HG02870 (cell line): ENCODE measurements at regions not wholly inside any gene's neighbourhood (a gene's known extent, or its start where the extent isn't known, plus 50 kb on each side); places are given as distances from the start of the nearest gene placed in this dataset.
"Not testable (repeated sequence)": the region's sequence is repeated elsewhere in the genome, so short reads cannot be mapped to it uniquely, and the experiment has no call there.

ENCODE experiments used
- ATAC-seq: cut with Tn5 transposase; IDR thresholded peaks from one replicate; pipeline ENCODE4 v1.9.1; 2021; ENCODE audit warnings: mild to moderate bottlenecking, moderate library complexity; ENCODE audit not compliant: unreplicated experiment

GRCh38 chr4:187826725-187827124, 168.8 kb upstream of the ZFP42 start:
- no peak for ATAC-seq

DNA sequence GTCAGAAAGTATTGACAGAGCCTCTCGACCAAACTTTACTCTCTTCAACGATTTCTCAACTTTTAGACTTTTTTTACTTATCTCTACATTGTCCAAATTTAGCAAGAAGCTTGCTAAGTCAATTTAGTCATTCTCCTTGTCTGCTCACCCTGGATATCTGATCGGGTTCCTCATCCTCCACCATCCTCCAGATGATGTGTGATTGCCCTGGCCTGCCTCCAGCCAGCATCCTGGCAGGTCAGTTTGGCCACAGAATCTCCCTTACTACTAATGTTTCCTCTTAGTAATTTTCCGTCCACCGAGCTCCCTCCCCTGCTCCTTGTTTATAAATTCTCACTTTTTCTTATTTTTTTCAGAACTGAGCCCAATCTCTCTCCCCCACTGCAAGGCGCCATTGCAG, 167.9 kb upstream of the ZFP42 start:
- no peak for ATAC-seq

DNA sequence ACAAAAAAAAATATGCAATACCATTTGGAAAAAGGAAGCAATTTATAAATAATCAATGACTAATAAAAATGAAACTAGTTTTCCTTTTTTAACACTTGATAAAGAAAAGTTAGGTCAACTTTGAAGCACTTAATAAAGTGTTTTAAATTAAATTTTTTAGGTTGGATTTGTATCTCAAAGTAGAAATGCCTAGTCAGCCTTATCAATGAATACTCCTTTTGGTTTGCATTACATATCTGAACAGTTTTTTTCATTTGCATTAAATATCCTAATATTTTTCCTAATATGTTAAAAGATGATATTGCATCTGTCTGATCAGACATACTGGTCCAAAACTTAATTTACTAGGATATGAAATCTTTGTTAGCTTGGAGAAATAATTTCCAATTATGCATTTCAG, 155.8 kb upstream of the ZFP42 start:
- ATAC-seq: no peak

GRCh38 chr4:187840814-187841213, 154.8 kb upstream of the ZFP42 start:
- no peak for ATAC-seq

DNA sequence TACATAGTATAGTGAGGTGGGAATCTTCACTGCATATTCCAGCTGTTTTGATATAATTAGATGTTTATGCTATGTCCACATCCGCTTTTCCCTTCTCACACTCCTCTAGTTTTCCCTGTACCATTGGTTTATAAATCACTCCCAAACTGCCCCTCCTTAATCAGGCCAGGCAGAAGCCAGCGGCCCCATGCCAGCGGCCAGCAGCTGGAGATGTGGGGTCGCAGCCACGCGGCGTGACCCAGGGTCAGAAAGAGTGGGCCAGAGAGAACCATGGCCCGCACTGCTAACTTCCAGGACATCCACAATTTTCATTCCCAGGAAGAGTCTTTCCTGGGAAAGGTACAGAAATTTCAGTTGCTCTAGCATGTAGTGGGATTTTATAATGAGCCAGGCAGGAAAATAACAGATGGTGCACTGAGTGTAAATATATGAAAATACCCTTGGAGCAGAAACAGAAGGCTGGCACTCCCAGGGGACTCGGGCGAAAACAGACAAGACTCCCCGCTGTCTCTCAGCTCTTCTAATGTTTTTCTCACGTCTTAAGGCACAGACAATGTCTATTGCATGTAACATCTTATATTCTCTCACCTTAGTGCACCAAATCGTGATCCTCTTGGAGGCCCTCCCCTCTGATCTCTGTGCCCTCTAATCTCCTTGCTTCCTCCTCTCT, 145.9 kb upstream of the ZFP42 start:
- no peak for ATAC-seq

DNA sequence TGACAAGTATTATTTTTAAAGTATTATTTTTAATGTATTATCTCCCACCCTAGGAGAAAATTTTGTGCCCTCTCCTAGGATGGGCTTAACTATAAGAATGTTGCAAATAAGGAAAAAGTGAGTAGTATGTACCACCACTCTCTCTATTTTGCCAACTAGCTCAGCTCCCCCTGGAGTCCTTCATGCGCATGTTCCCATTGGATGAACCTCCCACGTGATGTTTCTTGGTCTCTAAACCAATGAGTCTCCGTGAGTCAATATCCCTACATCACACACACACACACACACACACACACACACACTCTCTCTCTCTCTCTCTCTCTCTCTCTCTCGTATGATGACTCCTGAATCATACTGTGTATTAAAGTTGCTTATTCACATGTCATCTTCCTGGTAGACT, 129.7 kb upstream of the ZFP42 start:
- ATAC-seq: no peak

GRCh38 chr4:187883049-187883448, 112.5 kb upstream of the ZFP42 start:
- no peak for ATAC-seq

- ATAC-seq: no peak
Observed at GRCh38 chr4:187883836-187884475, 111.6 kb upstream of the ZFP42 start.

DNA sequence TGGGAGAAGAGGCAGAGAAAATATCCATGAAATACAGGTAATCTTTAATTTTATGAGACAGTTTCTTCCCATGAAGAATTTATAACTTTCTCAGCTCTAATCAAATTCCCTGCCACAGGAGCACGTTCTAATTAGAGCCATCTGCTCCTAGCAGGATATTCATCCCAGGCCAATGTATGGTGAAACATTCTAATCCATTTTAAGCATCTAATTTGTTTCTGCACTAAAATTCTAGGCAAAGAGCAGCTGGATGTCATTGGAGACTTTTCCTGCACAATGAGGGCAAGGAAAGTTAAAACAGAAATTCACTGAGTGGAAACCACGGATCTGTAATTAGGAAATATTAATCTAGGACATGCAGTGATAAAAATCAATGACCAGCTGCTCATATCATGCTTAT, 107.7 kb upstream of the ZFP42 start:
- ATAC-seq: no peak

GRCh38 chr4:187889651-187890050, 105.9 kb upstream of the ZFP42 start:
- no peak for ATAC-seq

GRCh38 chr4:187893418-187893817, 102.2 kb upstream of the ZFP42 start:
- no peak for ATAC-seq

DNA sequence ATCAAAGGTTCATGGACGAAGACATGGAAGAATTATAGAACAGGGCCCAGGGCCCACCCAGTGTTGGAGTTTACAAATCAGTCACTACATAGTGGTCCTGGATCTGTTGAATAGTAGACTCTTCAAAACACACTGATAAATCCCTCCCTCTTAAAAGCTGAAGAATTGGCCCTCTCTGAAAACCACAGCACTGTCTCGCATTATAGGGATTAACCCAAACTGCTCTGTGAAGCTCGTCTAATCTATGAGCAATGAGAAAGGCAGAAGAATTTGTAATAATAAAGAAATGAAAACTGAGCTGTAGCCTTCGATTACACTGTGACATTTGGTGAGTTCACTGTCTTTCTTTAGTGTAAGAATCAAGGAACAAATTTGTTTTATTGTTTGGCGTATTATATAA, 92.5 kb upstream of the ZFP42 start:
- no peak for ATAC-seq

DNA sequence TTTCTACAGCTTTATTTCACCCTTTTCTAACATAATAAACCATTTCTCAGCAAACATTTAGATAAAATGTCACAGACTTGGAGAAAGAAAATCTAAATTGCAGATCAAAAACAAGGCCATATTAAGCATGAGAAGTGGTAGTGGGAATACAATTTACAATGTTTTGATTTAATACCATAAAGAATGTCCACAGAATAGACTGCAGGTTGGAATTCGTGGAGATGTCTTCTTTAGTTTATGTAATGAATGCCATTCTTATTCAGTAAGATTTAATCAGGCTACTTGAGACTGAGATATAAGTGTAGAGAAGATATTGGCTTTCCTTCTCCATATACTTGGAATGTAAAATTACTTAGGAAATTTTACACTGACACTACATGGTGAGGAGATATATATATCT, 91.9 kb upstream of the ZFP42 start:
- ATAC-seq: no peak

- ATAC-seq: no peak
Observed at GRCh38 chr4:187908079-187908561, 87.5 kb upstream of the ZFP42 start.

DNA sequence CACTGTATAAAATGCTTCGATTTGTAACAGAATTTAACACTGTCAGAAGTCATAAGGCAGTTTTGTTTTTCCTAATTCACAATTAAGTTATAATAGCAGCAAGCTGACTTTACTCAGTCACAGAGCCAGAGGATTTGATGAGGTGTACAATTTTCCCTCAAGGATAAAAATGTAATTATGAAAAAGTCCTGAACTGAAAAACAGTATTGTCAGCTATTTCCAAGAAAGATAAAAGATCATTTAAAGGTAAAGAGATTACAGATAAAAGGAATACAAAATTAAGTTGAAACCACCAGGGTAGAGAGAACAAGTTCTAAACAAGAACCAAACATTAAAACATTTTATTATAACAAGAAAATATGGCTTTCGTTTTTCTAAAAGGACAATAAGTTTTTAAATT, 86.8 kb upstream of the ZFP42 start:
- ATAC-seq: no peak

DNA sequence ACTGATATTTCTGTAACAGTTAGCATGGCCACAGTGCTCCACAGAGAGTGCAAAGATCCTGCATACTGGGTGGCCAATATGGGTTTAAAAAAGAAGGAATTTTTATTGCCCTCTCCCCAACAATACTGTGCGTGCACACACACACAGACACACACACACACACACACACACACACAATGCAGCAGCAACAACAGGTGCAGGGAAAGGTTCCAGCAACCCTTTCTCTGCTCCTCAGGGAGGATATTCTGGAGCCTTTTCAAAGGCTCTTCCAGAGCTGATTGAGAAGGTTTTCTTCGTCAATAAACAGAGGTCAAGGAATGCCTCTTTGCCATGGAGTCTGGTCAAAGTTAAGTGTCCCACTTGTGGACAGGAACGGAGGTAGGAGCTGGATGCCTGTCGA, 84.8 kb upstream of the ZFP42 start:
- ATAC-seq: no peak

DNA sequence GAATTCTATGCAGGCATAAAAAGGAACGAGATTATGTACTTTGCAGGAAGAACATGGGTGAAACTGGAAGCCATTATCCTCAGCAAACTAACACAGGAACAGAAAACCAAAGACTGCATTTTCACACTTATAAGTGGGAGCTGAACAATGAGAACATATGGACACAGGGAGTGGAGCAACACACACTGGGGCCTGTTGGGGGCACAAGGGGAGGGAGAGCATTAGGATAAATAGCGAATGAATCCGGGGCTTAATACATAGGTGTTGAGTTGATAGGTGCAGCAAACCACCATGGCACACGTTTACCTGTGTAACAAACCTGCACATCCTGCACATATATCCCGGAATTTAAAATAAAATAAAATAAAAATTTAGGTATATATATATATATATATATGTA, 80.2 kb upstream of the ZFP42 start:
- not testable (repeated sequence) for ATAC-seq

- ATAC-seq: no peak
Observed at GRCh38 chr4:187919966-187920365, 75.6 kb upstream of the ZFP42 start.

DNA sequence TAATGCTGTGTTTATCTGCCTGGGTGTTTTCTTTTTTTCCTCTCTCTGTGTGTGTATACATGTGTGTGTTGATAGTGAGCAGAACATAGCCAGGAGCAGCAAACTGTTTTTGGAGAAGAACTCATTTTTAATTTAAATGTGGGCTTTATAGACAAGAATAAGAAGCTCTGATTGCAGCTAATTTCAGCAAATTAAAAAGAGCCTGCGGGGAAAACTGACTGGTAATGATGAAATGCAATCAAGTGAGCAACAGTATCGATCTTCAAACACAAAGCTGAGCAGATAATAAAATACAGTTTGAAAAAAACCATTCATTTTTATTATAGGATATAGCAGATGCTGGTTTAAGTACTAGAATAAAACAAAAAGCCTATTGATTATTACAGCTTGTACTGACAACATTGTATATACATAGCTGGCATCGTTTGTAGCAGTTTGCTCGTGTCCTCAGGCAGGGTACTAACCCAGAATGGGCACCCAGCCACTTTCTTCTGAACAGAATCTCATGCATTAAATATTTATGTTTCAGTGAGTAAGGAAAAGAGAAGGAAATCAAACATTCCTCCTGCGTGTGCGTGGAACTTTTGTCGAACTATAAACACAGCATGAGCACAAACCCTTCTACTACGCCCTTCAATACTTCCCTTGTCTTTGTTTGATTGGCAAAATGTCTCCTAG, 73.5 kb upstream of the ZFP42 start:
- no peak for ATAC-seq

- no peak for ATAC-seq
Observed at GRCh38 chr4:187929024-187929423, 66.5 kb upstream of the ZFP42 start.

GRCh38 chr4:187934766-187935165, 60.8 kb upstream of the ZFP42 start:
- ATAC-seq: no peak

DNA sequence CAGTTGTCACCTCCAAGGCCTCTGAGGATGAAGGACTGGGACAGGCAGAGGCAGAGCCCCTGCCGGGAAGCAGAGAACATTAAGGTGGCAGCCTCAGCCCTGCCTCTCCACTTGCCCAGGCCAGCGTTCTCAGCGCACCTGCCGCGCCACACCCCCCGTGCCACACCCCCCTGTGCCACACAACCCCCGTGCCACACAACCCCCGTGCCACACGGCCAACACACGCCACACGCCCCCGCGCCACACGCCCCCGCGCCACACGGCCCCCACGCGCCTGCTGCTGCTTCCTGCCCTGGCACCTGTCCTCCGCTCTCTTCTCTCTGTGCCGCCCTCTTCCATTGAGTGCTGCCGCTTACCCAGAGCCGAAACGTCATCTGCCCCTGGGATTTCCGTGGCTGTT, 58.0 kb upstream of the ZFP42 start:
- ATAC-seq: no peak
